Lung (tissue), 11 donors: ENCODE measurements at regions not wholly inside any gene's neighbourhood (a gene's known extent, or its start where the extent isn't known, plus 50 kb on each side); places are given as distances from the start of the nearest gene placed in this dataset.

Experiments used
- ATAC-seq: fragments of 200-7000 bp; cut with Tn5 transposase; one replicate; pipeline ENCODE4 v1.9.1; 2020; ENCODE audit warnings: moderate number of reproducible peaks; ENCODE audit not compliant: insufficient read depth, low FRiP score
- DNase-seq, 3 donors: peaks; one replicate each; pipeline ENCODE4 v3.0.0-alpha.2; 2013 to 2017
- H3K27ac ChIP-seq, 2 donors: one replicate each; pipeline ENCODE4 v1.5.1; 2013; ENCODE audit warnings: mild to moderate bottlenecking in 2 of 2, moderate library complexity in 2 of 2, control low read depth in 1 of 2, inconsistent platforms in 1 of 2, low read depth in 1 of 2, low read length in 1 of 2
- H3K27me3 ChIP-seq, 3 donors: one replicate each; pipeline ENCODE4 v1.5.1; 2013; ENCODE audit warnings: low read length in 2 of 3; ENCODE audit not compliant: control insufficient read depth in 3 of 3, insufficient read depth in 3 of 3
- H3K36me3 ChIP-seq, 4 donors: one replicate each; pipeline ENCODE4 v1.5.1; 2013; ENCODE audit warnings: low read length in 4 of 4, mild to moderate bottlenecking in 1 of 4, moderate library complexity in 1 of 4; ENCODE audit not compliant: control insufficient read depth in 4 of 4, insufficient read depth in 4 of 4
- H3K4me1 ChIP-seq, 5 donors: one replicate each; pipeline ENCODE4 v1.5.1; 2013; ENCODE audit warnings: low read length in 5 of 5, mild to moderate bottlenecking in 2 of 5, moderate library complexity in 1 of 5; ENCODE audit not compliant: control insufficient read depth in 5 of 5, insufficient read depth in 5 of 5
- H3K4me3 ChIP-seq: one replicate; pipeline ENCODE4 v1.5.1; 2013; ENCODE audit warnings: mild to moderate bottlenecking, control low read depth, moderate library complexity
- H3K9ac ChIP-seq, 2 donors: one replicate each; pipeline ENCODE4 v1.5.1; 2013; ENCODE audit warnings: low read length in 2 of 2, control low read depth in 1 of 2; ENCODE audit not compliant: insufficient read depth in 1 of 2
- H3K9me3 ChIP-seq, 4 donors: one replicate each; pipeline ENCODE4 v1.5.1; 2013; ENCODE audit warnings: low read length in 3 of 4, mild to moderate bottlenecking in 1 of 4, moderate library complexity in 1 of 4; ENCODE audit not compliant: control insufficient read depth in 4 of 4, insufficient read depth in 3 of 4
- WGBS, 2 donors: extraction: QIAGEN DNeasy Blood & Tissue Kit; methylation state at CpG; one replicate each; pipeline ENCODE4 v1.1.7; 2013; 5-methylcytosine and 5-hydroxymethylcytosine counted together
- TF ChIP-seq, protein P1 (sequence below): IDR thresholded peaks from 2 replicates; pipeline ENCODE4 v1.5.1; 2012; ENCODE audit warnings: mild to moderate bottlenecking; ENCODE audit errors: control extremely low read depth, extremely low read depth
- donor health status: control.
- donor health status: control.
- donor health status: Bipolar disorder and iron deficiency.
- donor health status: healthy.
- donor health status: DM: yes; HTN: yes; CAD: no.

DNA sequence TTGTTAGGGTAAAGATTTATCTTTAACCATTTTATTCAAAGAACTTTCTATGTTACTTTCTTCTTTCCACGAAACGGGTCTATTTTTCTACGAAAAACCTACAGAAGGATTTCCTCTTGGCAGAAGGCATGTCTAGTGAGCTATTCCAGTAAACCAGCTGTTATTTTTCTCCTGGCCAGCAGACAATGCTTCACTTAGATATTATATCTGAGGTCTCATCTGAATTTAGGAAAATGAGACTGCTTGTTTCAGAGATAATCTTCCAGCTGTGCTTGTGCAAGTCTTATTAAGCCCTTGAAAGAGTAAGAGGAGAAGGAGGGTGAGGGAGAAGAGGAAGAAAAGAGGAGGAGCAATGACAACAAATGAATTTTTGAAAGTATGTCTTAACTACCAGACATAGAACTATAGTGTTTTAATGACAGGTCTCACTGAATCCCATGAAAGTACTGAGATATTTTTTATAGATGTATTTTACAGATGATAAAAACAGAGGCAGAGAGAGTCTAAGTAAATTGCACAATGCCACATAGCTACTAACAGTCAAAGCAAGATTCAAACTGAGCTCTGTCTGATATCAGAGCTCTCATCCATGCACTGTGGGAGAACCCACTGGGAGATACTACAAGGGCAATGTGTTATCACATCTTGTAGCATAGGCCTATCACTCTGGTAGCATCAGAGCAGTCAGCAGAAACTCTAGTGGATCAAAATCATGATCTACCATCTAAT, 54.6 kb upstream of the SAMSN1 start:
- H3K4me3 ChIP-seq: no peak overlapping the region
- H3K27ac ChIP-seq: no peak overlapping the region
- TF ChIP-seq, protein P1, sequence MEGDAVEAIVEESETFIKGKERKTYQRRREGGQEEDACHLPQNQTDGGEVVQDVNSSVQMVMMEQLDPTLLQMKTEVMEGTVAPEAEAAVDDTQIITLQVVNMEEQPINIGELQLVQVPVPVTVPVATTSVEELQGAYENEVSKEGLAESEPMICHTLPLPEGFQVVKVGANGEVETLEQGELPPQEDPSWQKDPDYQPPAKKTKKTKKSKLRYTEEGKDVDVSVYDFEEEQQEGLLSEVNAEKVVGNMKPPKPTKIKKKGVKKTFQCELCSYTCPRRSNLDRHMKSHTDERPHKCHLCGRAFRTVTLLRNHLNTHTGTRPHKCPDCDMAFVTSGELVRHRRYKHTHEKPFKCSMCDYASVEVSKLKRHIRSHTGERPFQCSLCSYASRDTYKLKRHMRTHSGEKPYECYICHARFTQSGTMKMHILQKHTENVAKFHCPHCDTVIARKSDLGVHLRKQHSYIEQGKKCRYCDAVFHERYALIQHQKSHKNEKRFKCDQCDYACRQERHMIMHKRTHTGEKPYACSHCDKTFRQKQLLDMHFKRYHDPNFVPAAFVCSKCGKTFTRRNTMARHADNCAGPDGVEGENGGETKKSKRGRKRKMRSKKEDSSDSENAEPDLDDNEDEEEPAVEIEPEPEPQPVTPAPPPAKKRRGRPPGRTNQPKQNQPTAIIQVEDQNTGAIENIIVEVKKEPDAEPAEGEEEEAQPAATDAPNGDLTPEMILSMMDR: no peak
- peak in 2 of 3 donors; percentile 40 to 46 for DNase-seq
- H3K9ac ChIP-seq: no peak overlapping the region
- no peaks in the 10 kb centered on the region for H3K36me3 ChIP-seq
- ATAC-seq: no peak
- peaks cover 0 to 6% (median 0%) of the 10 kb centered on the region in 5 donors for H3K4me1 ChIP-seq
- no peaks in the 10 kb centered on the region for H3K9me3 ChIP-seq
- no peaks in the 10 kb centered on the region for H3K27me3 ChIP-seq
- WGBS, 2 donors: 82 to 87% methylated on average over 3 of the region's 3 CpGs

DNA sequence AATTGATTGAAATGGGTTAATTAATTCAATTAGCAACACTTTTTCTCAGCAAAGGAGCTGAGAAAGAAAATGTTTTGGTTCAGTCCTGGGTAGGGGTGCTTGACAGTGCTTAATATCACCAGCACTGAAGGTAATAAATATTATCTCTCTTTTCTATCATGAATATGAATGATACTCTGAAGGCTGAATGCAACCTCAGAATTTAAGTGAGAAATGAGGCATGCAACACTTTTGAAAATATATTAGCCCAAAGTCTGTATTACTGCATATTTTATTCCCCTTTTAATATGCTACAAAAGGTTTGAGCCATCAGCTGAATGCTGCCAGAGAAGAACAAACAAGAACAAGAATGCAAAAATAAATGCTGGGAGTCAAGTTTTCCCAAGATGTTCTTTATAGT, 52.0 kb upstream of the SAMSN1 start:
- H3K9me3 ChIP-seq: no peaks in the 10 kb centered on the region
- TF ChIP-seq, protein P1: no peak
- ATAC-seq (no peak), DNase-seq (no peak)
- no peaks in the 10 kb centered on the region for H3K27me3 ChIP-seq
- no peaks in the 10 kb centered on the region for H3K36me3 ChIP-seq
- H3K4me3 ChIP-seq: no peak overlapping the region
- H3K9ac ChIP-seq: no peak overlapping the region
- no peak overlapping the region for H3K27ac ChIP-seq
- peaks cover 0 to 9% (median 0%) of the 10 kb centered on the region in 5 donors for H3K4me1 ChIP-seq
